Endodermal cell (in vitro differentiated cells): ENCODE measurements at regions not wholly inside any gene's neighbourhood (a gene's known extent, or its start where the extent isn't known, plus 50 kb on each side); places are given as distances from the start of the nearest gene placed in this dataset.

ENCODE experiments used
- DNase-seq: peaks from one replicate; pipeline ENCODE4 v3.0.0-alpha.2; 2017
- H3K27ac ChIP-seq: 2 replicates; pipeline ENCODE4 v1.5.1; 2013; ENCODE audit warnings: mild to moderate bottlenecking, low read depth, low read length, moderate library complexity
- H3K27me3 ChIP-seq: 2 replicates; pipeline ENCODE4 v1.6.1; 2013; ENCODE audit warnings: mild to moderate bottlenecking, low read length, moderate library complexity; ENCODE audit not compliant: insufficient read depth, control insufficient read depth, poor library complexity, severe bottlenecking
- H3K36me3 ChIP-seq: 2 replicates; pipeline ENCODE4 v1.7.0; 2013; ENCODE audit warnings: mild to moderate bottlenecking, low read length, moderate library complexity; ENCODE audit not compliant: control insufficient read depth, insufficient read depth
- H3K4me1 ChIP-seq: one replicate; pipeline ENCODE4 v1.7.0; 2013; ENCODE audit warnings: low read length; ENCODE audit not compliant: control insufficient read depth, insufficient read depth
- H3K4me3 ChIP-seq: 2 replicates; pipeline ENCODE4 v1.5.1; 2013; ENCODE audit warnings: mild to moderate bottlenecking, low read length, moderate library complexity
- H3K9ac ChIP-seq: 2 replicates; pipeline ENCODE4 v1.6.1; 2013; ENCODE audit warnings: mild to moderate bottlenecking, low read length, moderate library complexity; ENCODE audit not compliant: poor library complexity, severe bottlenecking; ENCODE audit errors: extremely low read depth
- H3K9me3 ChIP-seq: 2 replicates; pipeline ENCODE4 v1.6.1; 2013; ENCODE audit warnings: mild to moderate bottlenecking, low read length, moderate library complexity; ENCODE audit not compliant: control insufficient read depth
- H3K27ac Mint-ChIP-seq: 2 replicates; pipeline ENCODE4 v1.8.0; 2020; ENCODE audit warnings: mixed read lengths
- H3K27me3 Mint-ChIP-seq: 2 replicates; pipeline ENCODE4 v1.8.0; 2021; ENCODE audit warnings: mild to moderate bottlenecking, mixed read lengths; ENCODE audit not compliant: insufficient read depth
- H3K36me3 Mint-ChIP-seq: 2 replicates; pipeline ENCODE4 v1.8.0; 2020; ENCODE audit warnings: low read depth, mixed read lengths
- H3K4me1 Mint-ChIP-seq: 2 replicates; pipeline ENCODE4 v1.8.0; 2020; ENCODE audit warnings: mixed read lengths
- H3K4me3 Mint-ChIP-seq: 2 replicates; pipeline ENCODE4 v1.8.0; 2020; ENCODE audit warnings: mild to moderate bottlenecking, moderate library complexity, mixed read lengths
- H3K9me3 Mint-ChIP-seq: 2 replicates; pipeline ENCODE4 v1.8.0; 2020; ENCODE audit warnings: mild to moderate bottlenecking, mixed read lengths
- whole genome bisulfite sequencing, 2 experiments: methylation state at CpG; one replicate each; pipeline versions ENCODE4 v1.1.5 to v1.1.7; 2013; ENCODE audit warnings: missing lambda C conversion rate in 2 of 2, mixed read lengths in 1 of 2; ENCODE audit not compliant: insufficient coverage in 1 of 2, insufficient read length in 1 of 2; 5-methylcytosine and 5-hydroxymethylcytosine counted together
- TF ChIP-seq, protein P1 (sequence below): fragments of 200-600 bp; sonication (generic); conservative IDR thresholded peaks from 2 replicates; pipeline ENCODE4 v1.5.0; 2021; ENCODE audit warnings: antibody characterized with exemption, mild to moderate bottlenecking

DNA sequence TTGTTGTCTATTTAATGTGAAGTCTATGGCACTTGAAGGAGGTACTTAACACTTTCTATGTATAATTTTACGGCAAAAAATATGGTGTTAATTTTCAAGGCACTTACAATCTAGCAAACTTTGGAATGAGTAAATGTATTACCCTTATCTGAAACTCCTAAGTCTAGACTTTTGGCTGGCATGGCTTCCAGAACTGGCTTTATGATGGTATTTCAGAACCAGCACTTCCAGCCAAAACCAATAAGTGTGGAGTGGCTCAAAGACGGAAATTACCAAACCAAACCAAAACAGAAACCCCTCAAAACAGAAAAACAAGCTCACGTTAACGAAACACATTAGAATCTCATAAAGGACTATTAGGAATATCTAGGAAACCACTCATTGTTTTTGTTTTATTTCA, 205.6 kb upstream of the HAND2 start:
- 0 to 70% methylated on average over 1 to 4 of the region's 4 CpGs for WGBS, 2 experiments
- Histone ChIP-seq H3K27ac (no peak overlapping the region), H3K9me3 (no peaks in the 10 kb centered on the region), H3K4me3 (no peak overlapping the region), H3K4me1 (no peaks in the 10 kb centered on the region), H3K36me3 (no peaks in the 10 kb centered on the region), H3K27me3 (no peaks in the 10 kb centered on the region), H3K9ac (no peak overlapping the region)
- Mint-ChIP-seq H3K27ac (no peak overlapping the region), H3K9me3 (no peaks in the 10 kb centered on the region), H3K27me3 (peaks cover 3% of the 10 kb centered on the region), H3K4me1 (no peaks in the 10 kb centered on the region), H3K4me3 (no peak overlapping the region), H3K36me3 (no peaks in the 10 kb centered on the region)
- DNase-seq = no peak
- TF ChIP-seq, protein P1, sequence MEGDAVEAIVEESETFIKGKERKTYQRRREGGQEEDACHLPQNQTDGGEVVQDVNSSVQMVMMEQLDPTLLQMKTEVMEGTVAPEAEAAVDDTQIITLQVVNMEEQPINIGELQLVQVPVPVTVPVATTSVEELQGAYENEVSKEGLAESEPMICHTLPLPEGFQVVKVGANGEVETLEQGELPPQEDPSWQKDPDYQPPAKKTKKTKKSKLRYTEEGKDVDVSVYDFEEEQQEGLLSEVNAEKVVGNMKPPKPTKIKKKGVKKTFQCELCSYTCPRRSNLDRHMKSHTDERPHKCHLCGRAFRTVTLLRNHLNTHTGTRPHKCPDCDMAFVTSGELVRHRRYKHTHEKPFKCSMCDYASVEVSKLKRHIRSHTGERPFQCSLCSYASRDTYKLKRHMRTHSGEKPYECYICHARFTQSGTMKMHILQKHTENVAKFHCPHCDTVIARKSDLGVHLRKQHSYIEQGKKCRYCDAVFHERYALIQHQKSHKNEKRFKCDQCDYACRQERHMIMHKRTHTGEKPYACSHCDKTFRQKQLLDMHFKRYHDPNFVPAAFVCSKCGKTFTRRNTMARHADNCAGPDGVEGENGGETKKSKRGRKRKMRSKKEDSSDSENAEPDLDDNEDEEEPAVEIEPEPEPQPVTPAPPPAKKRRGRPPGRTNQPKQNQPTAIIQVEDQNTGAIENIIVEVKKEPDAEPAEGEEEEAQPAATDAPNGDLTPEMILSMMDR = no peak

DNA sequence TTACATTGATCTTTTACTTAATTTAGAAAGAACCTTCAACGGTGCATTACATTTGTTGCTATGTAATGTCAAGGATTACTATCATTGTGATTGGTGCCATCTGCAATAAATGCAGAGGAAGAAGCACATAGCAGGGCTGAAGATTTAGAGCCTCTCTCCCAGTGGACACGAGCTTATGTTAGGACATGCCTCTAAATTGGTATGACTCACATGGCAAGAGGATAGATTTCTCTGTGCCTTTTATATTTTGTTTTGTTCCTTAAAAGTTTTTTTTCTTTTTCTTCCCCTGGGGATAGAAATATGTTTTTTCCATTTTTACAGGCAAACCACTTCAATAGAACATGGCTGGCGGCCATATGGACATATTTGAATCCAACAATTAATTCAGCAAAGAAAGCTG, 205.0 kb upstream of the HAND2 start:
- no peak overlapping the region for H3K27ac Mint-ChIP-seq
- 76 to 84% methylated on average over 2 to 3 of the region's 3 CpGs for WGBS, 2 experiments
- Histone ChIP-seq H3K4me3 (no peak overlapping the region), H3K27me3 (no peaks in the 10 kb centered on the region), H3K36me3 (no peaks in the 10 kb centered on the region), H3K9me3 (no peaks in the 10 kb centered on the region), H3K9ac (no peak overlapping the region), H3K4me1 (no peaks in the 10 kb centered on the region), H3K27ac (no peak overlapping the region)
- H3K4me3 Mint-ChIP-seq = no peak overlapping the region
- H3K27me3 Mint-ChIP-seq = peaks cover 3% of the 10 kb centered on the region
- TF ChIP-seq, protein P1 = no peak
- H3K4me1 Mint-ChIP-seq = no peaks in the 10 kb centered on the region
- no peak for DNase-seq
- no peaks in the 10 kb centered on the region for H3K36me3 Mint-ChIP-seq
- peaks cover under 1% of the 10 kb centered on the region for H3K9me3 Mint-ChIP-seq

DNA sequence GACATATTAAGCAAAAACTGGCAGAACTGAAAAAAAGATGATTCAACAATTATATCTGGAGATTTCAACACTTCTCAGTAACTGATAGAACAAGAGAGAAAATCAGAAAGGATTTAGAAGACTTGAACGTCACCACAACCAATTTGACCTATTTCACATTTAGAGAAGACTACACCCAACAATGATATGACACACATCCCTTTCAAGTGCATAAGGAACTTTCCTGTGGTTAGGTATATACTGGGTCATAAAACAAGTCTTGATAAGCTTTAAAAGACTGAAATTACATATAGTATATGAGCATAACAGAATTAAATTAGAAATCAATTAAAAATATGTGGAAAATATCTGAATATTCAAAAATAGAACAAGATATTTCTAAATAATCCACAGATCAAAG, 201.2 kb upstream of the HAND2 start:
- no peaks in the 10 kb centered on the region for H3K36me3 ChIP-seq
- H3K4me1 ChIP-seq = no peaks in the 10 kb centered on the region
- 100% methylated on average over 1 of the region's 1 CpG; no CpG with 5 or more reads in 1 of the 2 experiments for WGBS, 2 experiments
- no peaks in the 10 kb centered on the region for H3K36me3 Mint-ChIP-seq
- no peak for DNase-seq
- H3K9ac ChIP-seq = no peak overlapping the region
- no peaks in the 10 kb centered on the region for H3K27me3 ChIP-seq
- peaks cover 8% of the 10 kb centered on the region for H3K9me3 ChIP-seq
- no peak overlapping the region for H3K27ac Mint-ChIP-seq
- no peak overlapping the region for H3K4me3 Mint-ChIP-seq
- peaks cover 7% of the 10 kb centered on the region for H3K9me3 Mint-ChIP-seq
- no peak overlapping the region for H3K4me3 ChIP-seq
- peaks cover 3% of the 10 kb centered on the region for H3K27me3 Mint-ChIP-seq
- H3K4me1 Mint-ChIP-seq = no peaks in the 10 kb centered on the region
- H3K27ac ChIP-seq = no peak overlapping the region
- TF ChIP-seq, protein P1 = no peak
